Suppressor macrophage treated with lipopolysaccharide for 4 hours (primary cell): ENCODE measurements at regions not wholly inside any gene's neighbourhood (a gene's known extent, or its start where the extent isn't known, plus 50 kb on each side); places are given as distances from the start of the nearest gene placed in this dataset.

ENCODE experiments used
- DNase-seq: peaks from one replicate; pipeline ENCODE4 v3.0.0-alpha.2; 2020

DNA sequence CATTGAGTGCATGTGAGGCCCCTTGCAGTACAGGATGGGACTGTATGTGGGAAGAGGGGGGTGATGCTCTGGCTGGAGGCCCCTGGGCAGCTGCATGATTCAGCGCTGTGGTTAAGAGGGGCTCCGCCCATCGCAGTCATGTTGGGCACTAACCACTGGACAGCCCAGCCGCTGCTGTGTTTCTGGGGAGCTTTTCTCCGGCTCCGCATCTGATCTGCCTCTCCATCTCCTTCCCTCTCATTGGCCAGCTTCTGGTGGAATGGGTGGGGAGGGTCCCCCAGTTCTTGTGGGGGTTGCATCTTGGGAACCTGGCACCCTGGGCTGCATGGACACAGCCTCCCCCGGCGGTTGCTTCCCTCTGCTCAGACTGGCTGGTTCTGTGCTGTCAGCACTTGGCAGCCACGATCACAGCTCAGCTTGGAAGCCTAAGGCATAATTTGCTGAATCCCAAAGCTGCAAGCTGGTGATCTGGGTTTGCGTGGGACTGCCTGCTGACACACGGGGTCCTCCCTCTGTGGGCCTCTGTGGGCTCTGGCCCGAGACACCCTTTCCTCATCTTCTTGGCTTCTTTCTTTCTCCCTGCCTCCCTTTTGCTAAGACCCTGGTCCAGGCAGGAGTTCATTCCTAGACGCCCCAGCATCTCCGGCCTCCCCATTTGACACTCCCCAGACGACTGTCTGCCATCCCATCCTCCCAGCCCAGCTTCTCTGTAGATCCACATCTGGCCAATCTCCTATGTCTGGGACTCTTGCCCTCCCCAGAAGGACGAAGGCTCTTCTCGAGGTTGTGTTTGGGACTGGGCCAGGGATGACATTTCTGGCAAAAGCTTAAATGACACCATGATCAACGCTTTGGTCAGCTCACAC lies 168.3 kb downstream of the SEC14L1 start:
- peak; percentile 83 for DNase-seq

DNA sequence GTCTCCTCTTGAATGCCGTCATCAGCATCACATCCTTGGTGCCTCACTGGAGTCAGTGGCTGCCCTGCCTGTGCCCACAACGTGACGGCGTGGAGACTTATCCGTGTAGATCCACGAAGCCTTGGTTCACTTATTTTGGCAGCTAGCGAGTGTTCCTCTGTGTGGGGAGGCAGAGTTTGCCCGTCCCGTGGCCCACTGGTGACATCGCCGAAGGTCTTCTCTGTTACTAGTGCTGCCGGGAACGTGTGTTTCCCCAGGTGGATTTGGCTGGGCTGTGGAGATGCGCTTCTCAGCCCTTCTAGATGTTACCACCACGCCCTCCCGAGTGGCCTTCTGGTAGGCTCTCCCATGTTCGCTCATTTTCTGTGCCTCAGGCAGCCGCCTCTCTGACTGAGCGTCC lies 169.6 kb downstream of the SEC14L1 start:
- DNase-seq = no peak

DNA sequence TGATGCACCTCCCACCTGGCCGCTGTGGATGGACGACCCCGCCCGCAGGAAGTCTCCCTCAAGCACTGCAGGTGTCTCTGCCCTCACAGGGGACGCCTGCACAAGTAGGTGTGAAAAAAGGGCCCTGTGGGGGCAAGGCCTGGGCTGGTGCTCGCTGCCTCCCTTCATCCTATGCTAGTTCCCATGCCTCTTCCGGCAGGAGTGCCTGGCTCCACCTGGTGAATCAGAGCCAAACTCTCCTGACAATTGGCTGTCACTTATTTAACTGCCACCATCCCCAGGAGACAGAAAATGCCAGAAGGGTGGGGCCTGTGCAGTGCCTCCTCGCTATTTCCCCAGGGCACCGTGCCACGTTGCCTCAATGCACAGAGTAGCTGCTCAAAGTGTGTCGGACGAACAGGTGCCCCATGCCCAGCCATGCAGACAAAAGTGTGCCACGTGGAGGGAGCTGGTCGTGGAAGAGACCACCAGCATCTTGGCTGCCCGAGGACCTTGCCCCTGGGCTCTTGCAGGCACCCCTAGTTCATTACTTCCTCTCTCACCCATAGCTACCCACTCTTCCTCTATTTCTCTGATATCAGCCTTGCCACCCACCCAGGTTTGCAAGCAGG lies 170.7 kb downstream of the SEC14L1 start:
- no peak for DNase-seq

DNA sequence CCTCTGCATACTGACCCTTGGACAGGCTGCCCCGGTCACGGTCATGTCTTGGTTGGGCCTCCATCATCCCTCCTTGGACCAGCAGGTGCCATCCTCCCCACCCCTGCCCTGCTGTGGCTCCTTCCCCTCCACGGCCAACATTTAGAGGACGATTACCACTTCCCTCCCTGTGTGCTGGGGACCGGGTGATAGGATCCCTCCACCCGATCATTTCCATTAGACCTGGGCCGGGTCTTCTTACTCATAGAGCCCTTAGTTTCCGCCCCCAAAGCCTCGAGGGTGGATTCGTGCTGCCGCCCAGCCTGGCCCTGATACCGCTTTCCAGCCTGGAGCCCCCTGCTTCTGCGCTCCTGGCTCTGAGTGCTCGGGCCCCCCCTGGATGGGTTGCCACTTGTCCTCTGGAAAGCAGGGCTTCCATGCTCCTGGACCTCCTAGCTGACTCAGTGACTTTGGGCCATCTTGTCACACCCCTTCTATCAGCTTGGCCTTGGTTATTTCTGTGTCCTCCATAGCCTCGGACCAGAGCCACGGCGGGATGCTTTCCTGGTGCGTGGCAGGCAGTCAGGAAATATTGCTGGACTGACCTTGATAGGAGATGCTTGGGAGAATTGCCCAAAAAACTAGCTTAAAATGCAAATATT lies 171.4 kb downstream of the SEC14L1 start:
- DNase-seq = no peak

DNA sequence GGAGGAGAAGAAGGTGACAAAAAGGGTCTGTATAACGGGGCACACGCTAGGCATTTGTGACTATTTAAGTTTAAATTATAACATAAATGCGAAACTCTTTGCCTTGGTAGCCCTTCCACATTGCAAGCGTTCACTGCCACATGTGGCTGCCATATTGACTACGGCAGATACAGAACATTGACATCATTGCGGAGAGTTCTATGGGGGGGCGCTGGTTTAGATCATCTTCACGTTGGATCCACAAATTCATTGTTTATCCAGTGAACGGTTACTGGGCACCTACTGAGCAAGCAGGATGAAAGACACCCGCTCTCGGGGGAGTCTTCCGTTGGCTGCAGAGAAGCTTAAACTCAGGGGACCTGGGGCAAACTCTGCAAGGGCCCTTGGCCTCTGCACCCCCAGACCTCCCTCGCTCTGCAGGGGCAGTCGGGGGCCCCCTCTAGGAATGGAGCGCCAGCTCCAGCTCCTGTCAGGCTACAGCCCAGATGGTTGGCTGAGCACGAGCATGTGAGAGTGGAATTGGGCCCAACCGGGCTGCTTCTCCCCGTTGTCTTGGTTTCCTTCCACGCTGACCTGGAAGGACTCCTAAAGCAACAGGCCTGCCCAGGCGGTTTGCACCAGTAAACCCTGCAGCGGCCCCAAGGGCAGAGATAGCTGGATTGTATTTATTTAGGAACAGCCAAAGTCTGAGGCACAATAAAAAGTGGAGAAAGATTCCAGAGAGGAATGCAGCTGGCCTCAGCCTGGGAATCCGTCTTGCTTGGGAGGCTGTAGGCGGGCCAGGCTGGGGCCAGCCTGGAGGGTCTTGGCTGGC lies 172.2 kb downstream of the SEC14L1 start:
- no peak for DNase-seq

DNA sequence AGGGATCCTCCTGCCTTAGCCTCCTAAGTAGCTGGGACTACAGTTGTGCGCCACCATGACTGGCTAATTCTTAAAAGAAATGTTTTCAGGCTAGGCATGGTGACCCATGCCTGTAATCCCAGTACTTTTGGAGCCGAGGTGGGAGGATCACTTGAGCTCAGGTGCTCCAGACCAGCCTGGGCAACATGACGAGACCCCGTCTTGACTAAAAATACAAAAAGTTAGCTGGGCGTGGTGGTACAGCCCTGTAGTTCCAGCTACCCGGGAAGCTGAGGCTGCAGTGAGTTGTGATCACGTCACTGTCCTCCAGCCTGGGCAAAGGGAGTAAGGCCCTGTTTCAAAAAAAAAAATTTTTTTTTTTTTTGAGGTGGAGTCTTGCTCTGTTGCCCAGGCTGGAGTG lies 173.1 kb downstream of the SEC14L1 start:
- DNase-seq = no peak

DNA sequence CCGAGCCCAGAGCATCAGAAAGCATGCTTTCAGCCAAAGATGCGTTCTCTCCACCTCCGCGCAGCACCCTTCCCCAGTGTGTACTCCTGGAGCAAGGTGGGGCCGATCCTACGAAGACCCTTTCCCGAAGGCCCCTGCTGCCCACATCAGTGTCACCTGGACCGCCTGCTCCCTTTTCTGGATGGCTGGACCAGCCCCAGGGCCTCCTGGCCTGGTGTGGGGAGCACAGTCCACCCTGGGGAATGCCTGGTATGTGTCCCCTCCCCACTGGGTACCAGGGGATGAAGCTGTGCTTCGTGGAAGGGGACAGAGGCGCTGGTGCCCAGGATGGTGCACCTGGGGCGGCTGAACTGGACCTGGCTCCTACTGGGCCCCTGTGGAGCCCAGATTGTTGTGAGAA lies 173.8 kb downstream of the SEC14L1 start:
- DNase-seq = no peak

DNA sequence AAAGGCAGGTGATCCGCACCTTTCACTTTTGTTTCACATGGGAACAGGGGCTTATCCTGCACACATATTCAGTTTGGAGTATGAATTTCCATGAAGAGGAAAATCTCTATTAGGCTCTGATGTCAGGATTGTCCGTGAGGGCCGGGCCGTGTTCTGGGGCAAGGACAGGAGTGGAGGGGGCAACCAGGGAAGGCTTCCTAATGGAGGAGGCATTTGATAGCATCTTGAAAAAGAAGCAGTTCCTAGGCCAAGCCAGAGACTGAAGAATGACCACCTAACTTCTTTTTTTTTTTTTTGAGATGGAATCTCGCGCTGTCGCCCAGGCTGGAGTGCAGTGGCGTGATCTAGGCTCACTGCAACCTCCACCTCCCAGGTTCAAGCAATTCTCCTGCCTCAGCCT lies 174.2 kb downstream of the SEC14L1 start:
- no peak for DNase-seq

DNA sequence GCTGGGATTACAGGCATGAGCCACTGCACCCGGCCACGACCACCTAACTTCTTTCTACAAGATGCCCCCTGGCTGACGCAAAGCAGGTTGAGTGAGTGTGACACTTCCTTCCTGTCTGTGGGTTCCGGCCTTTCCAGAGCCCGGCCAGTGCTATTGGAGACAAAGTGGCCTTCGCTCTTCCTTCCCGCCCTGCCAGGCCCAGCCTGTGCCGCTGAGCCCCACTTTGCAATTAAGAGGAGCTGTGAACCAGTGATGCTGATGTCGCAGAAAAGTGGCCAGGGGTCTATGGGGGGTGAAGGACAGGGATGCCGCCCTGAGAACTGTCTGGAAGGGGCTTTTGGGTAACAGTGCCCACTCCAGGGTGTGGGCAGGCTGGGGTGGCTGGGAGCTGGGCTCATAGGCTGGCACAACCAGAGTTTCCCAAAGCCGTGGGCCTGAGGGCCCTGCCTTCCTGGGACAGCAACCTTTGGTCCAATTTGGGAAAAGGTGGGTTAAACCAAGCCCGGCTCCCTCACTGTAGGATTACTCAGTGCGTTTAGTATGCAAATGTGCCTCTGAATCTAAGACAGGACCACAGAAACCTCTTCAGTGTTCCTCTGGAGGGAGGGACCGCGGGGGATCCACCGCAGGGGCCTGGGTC lies 174.9 kb downstream of the SEC14L1 start:
- DNase-seq = peak; percentile 39

DNA sequence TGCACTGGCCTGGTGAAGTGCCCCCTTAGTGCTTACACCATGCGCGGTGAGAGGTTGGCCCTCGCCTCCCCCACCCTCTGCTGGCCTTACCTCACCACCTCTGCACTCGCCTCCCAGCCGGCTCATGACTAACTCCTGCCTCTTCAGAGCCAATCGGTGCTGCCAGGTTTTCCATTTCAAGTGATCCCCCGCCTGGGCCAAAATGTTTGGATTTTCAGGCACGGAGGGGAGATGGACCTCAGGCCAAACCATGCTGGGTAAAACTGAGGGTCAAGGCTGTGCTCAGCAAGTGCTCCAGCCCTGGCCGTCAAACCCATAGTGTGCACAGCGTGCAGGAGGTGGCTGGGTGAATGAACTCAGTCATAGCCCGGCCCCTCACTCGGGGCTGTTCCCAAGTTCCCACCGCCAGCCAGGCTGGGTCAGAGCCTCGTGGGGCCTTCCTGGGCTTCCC lies 175.4 kb downstream of the SEC14L1 start:
- no peak for DNase-seq

DNA sequence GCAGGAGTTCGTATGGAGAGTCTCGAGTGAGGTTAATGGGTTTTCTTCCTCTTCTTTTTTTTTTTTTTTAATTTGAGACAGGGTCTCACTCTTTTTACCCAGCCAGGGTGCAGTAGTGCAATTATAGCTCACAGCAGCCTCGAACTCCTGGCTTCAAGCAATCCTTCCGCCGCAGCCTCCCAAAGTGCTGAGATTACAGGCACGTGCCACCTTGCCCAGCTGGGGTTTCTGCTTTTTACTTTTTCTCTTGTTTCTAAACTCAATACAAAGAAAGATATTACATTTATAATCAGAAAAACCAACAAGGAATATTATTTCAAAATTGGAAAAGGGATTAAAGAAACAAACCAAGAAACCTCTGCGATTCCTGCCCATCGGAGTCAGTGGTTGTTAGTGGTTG lies 175.9 kb downstream of the SEC14L1 start:
- no peak for DNase-seq

DNA sequence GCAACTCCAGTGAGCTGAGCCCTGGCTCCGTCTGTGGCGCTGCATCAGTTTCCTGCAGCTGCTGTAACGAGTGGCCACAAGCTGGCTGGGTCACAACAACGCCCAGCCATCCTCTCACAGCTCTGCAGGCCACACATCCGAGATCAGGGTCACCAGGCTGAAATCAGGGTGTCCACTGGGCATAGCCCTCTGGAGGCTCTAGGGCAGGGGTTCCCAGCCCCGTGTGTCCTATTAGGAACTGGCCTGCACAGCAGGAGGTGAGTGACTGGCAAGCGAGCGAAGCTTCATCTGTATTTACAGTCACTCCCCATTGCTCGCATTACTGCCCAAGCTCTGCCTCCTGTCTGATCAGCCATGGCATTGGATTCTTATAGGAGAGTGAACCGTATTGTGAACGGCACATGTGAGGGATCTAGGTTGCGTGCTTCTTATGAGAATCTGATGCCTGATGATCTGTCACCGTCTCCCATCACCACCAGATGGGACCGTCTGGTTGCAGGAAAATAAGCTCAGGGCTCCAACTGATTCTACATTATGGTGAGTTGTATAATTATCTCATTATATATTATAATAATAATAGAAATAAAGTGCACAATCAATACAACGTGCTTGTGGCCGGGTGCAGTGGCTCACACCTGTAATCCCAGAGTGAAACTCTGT lies 176.5 kb downstream of the SEC14L1 start:
- no peak for DNase-seq

DNA sequence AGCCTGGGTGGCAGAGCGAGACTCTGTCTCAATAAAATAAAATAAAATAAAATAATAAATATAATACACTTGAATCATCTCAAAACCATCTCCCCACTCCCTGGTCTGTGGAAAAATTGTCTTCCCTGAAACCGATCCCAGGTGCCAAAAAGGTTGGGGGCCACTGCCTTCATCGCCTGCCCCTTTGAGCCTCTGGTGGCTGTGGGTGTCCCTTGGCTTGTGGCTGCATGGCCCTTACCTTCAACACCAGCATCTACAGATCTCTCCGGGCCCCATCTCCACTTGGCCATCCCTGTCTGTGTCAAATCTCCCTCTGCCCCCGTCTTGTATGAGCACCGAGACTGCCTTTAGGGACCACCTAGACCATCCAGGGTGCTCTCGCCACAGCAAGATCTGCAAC lies 177.3 kb downstream of the SEC14L1 start:
- no peak for DNase-seq

DNA sequence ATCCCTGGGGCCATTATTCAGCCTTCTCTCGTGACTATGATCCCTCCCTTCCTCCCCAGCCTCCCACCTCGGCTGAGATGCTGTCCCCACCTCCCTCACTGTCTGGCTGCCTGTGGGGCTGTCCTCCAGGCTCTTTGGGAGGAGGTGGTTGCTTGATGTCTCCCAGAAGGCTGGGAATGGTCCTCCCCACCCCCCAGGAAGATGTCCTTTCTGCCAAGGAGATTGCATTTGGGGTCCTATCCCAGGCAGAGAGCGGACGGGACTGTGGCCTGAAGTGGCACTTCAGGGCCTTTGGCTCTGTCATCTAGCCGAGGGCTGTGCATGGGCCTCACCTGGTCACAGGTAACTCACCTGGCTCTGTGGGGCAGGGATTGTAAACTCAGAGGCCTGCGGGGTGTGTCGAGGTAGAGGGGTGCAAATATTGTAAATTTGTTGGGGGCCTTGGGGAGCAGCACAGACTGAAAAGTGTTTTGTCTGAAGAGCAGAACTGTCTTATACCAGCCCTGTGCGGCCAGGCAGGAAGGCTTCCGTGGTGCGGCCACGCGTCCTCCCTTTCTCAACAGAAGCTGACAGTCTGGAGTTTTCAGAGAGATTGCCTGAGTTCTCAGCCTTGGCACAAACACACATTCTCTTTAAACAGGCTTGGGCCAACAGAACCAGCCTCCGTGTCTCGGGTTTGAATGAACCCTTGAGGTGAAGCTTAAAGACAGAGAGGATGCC lies 177.9 kb downstream of the SEC14L1 start:
- peak; percentile 58 for DNase-seq

DNA sequence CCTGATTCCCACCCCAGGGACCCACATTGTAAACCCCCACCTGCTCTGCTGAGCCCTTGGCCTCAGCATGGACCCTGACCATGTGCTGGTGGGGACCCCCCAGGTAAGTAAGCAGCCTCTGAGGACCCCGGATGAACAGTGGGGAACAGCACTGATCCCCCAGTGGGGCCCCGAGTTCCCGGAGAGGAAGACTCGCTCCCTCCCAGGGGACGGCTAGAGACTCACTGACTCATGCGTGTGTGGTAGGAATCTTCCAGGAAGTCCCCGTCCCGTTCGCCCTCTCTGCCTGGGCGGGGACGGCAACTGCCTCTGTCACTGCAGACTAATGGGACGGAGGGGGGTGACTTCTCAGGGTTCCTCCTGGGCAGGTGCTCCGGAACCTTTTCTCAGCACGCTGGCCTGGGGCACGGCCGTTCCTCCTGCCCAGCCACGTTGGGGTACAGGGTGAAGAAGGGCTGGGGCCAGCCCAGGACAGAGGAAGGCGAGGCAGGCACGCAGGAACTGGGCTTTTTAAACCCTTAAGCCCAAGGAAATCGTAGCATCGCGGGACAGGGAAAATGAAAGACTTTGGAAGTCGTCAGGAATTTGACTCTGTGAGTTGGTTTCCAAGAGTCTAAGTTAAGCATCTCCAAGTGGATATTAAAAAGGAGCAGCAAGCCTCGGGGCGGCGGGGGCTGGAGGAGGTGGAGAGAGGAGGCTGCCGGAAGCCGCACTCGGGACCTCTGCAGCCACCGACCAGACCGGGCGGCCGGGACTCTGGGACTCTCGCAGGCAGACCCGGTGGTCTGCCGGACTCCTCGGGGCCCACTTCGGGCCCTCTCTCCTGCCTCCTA lies 178.7 kb downstream of the SEC14L1 start:
- peak; percentile 95 for DNase-seq

DNA sequence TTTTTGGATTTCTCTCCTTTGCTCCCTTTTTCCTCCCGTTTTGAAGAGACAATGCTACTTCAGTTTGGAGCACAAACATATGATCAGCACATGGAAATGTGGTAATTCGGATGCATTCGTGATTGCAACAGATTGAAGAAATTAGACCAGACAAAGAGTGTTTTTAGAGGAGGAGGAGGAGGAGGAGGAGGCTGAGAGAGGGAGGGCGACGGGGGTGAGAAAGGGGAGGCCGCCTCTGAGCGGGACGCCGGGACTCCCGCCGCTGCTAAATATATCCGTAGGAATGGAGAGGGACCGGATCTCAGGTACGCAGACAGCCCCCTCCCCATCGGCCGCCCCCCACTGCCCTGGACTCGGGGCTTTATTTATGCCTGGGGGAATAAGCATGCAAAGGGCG lies 179.3 kb downstream of the SEC14L1 start:
- DNase-seq = peak; percentile 62

DNA sequence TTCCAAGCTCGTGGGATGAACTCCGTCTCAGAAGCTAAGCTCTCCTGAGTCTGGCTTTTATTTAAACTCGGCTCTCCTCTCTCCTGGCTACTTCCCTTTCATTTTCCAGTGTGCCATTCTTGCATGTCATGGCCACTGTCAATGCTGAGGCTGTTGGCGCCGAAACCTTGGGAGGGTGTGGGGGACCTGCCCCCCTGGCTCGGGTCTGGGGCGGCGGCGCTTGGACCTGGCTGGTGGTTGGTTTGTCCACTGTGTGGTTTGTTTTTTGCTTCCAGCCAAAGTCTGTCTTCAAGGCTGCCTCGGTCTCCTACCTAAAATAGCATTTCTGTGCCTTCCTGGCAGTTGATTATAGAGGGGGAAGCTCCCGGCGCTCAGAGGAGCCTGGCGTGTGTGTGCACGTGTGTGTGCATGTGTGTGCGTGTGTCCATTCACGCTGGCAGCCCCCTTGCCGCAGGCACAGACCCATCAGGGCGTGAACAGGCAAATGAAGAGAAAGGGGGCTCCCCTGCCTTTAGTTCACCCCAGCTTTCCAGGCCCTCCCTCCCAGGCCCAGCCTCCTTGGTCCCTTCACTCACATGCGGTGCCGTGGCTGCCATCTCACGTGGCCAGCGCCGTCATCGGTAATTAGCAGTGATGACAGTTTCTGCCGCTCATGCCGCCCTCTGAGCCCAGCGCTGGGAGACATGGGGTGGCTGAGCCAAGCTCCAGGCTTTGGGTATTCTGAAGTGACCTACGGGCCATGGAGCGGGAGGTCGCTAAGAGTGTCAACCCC lies 179.9 kb downstream of the SEC14L1 start:
- peak; percentile 54 for DNase-seq

DNA sequence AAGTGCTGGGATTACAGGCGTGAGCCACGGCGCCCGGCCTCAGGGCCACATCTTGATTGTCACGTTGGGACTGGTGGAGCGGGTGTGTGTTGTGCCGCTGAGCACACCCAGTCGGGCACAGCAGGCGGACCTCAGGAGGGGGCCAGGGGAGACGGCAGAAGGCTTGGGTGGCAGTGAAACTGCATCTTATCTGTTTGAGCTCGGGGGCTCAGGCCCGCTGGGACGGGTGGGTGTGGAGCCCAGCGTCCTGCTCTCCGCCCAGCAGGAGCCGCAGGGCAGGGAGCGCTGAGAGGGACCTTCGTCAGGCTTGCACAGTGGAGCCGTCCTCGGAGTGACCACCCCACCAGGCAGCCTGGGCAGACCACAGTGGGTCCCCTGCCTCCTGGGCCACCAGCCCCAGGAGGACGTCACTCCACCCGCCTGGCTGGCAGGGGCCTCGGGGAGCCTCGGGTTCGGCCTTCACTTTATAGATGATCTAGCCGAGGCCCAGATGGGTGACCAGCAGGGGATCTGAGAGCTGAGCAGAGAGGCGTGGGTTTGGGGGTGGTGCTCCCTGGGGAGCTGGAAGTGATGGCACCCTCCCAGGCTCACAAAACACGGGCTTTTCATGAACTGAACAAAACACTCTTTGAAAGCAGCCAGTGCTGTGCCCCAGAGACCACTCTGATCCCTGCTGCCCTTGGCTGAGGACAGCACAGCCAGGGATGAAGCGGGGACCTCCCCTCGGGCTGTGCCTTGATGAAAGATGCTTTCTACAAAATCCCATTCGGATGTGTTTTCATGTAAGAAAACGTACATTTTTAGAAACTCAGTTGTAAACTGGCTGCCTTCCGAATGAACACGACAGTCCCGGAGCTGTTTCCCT lies 181.1 kb downstream of the SEC14L1 start:
- peak; percentile 38 for DNase-seq
